GM12873 (cell line): ENCODE measurements at regions not wholly inside any gene's neighbourhood (a gene's known extent, or its start where the extent isn't known, plus 50 kb on each side); places are given as distances from the start of the nearest gene placed in this dataset.

Experiments used
- CTCF ChIP-seq: IDR thresholded peaks from 2 replicates; pipeline ENCODE4 v1.5.1; 2012; ENCODE audit warnings: low read depth, mild to moderate bottlenecking, moderate library complexity, low read length, control low read depth; ENCODE audit not compliant: insufficient read depth; ENCODE audit errors: missing control alignments

GRCh38 chr2:44097322-44097907 is 71.3 kb upstream of the PPM1B start:
- no peak for TF ChIP-seq CTCF

GRCh38 chr2:44098050-44098449 is 70.6 kb upstream of the PPM1B start:
- TF ChIP-seq CTCF: no peak

DNA sequence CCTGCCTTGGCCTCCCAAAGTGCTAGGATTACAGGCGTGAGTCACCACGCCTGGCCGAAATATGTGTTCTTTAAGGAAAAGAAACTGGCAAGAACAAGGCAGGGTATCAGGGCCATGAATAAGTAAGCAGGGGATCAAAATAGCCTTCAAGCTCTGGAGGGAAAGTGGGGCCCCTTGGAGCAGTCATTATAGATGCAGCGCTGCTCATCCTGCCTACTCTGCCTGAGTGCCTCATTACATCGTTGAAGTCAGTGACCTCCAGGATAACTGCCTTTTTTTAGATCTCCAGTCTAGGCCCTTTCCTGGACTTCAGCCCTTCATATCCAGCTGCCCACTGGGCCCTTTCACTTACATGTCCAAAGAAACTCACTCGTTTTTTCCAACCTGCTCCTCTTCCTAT is 69.8 kb upstream of the PPM1B start:
- no peak for TF ChIP-seq CTCF

DNA sequence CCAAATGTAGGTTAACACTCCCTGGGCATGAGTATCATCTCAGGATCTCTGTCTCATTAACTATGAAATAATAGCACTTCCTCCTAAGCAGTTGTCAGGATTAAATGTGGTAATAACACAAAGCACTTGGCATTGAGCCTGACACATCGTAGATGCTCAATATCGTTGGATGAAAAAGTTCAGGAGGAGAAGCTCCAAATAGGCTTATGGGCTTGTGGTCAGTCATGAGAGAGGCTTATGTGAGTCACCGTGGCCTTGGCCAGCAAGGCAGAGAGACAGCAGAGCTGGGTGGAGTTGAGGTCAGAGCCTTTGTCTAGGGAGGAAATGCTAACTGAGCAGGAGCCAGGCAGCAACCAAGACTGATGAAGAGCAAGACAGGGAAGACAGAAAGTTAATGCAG is 68.3 kb upstream of the PPM1B start:
- TF ChIP-seq CTCF: no peak

DNA sequence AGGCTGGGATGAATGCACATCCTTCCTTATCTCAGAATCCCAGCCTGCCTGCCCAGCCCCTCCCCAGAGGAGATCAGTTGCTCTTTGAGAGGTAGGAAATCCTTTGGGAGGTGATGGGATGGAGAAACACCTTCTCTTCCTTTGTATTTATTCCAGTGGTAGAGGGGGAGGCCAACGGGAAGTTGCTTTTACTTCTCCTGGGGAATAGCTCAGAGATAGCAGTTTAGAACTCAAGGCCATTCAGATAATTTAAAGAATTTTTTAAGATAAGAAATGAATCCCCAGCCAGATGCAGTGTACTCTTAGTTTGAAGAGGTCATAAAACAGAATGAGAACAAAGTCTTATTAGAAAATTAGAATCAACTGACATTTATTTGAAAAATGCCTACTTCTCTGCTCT is 67.4 kb upstream of the PPM1B start:
- no peak for TF ChIP-seq CTCF

DNA sequence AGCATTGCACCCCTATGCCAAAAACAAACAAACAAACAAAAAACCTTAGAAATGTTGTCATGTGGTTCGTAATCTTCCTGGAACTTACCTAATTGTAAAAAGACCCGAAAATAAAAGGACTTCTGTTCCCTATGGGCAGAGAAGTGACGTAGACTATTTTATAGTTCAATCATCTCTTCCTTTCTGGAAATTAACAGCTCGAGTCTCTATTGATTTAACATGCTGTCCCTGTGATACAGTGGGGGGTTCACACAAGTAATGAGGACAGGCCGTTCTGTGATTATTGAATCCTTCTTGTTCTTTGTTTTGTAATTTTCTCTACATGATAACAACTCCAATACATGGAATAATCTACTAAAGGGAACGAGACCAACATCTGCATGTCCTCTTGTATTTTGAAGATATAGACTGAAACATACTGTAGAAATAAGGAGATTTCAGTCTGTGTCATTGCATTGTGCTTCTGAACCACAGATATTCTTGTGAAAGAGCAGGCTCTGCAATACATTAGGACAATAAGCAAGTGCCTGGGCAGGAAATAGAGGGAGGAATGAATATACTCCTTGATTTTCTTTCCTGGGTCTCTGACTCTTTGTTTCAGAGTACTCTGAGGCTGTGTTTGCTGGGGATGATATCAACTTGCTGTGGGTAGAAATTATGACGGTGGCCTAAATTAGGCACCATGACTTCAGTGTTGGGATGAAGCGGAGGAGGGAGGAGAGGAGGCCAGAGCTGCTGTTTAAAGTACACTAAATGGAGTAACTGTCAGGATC is 65.7 kb upstream of the PPM1B start:
- TF ChIP-seq CTCF: no peak

GRCh38 chr2:44103639-44104038 is 65.0 kb upstream of the PPM1B start:
- no peak for TF ChIP-seq CTCF
